ENCODE measurements at regions not wholly inside any gene's neighbourhood (a gene's known extent, or its start where the extent isn't known, plus 50 kb on each side); places are given as distances from the start of the nearest gene placed in this dataset.

GRCh38 chr14:85150166-85150565 is 379.8 kb upstream of the FLRT2 start:
- TF ChIP-seq CTCF (IDR thresholded peaks at IDR 0.05) (no peak), POLR2A (IDR thresholded peaks at IDR 0.05) (no peak)
